Stimulated activated effector memory CD8-positive, alpha-beta T cell treated with anti-CD3 and anti-CD28 coated beads, Interleukin-12 subunit alpha, Interleukin-12 subunit beta, amount 100 ng/mL, for 72 hours (primary cell): ENCODE measurements at regions not wholly inside any gene's neighbourhood (a gene's known extent, or its start where the extent isn't known, plus 50 kb on each side); places are given as distances from the start of the nearest gene placed in this dataset.

ENCODE experiments used
- ATAC-seq: fragments of 150-1000 bp; cut with Tn5 transposase; 2 replicates; pipeline ENCODE4 v1.10.0; 2021
- DNase-seq, 2 donors: peaks; one replicate each; pipeline ENCODE4 v3.0.0; 2021 to 2022; ENCODE audit warnings: low spot score in 2 of 2
- H3K27ac Mint-ChIP-seq: one replicate; pipeline ENCODE4 v1.8.0; 2022; ENCODE audit warnings: mild to moderate bottlenecking, mixed read lengths
- H3K36me3 Mint-ChIP-seq: one replicate; pipeline ENCODE4 v1.8.0; 2022; ENCODE audit warnings: mild to moderate bottlenecking, mixed read lengths
- H3K4me1 Mint-ChIP-seq: one replicate; pipeline ENCODE4 v1.8.0; 2022; ENCODE audit warnings: mixed read lengths
- H3K4me3 Mint-ChIP-seq: one replicate; pipeline ENCODE4 v1.8.0; 2022; ENCODE audit warnings: mild to moderate bottlenecking, mixed read lengths
- H3K9me3 Mint-ChIP-seq: one replicate; pipeline ENCODE4 v1.8.0; 2022; ENCODE audit warnings: mixed read lengths

DNA sequence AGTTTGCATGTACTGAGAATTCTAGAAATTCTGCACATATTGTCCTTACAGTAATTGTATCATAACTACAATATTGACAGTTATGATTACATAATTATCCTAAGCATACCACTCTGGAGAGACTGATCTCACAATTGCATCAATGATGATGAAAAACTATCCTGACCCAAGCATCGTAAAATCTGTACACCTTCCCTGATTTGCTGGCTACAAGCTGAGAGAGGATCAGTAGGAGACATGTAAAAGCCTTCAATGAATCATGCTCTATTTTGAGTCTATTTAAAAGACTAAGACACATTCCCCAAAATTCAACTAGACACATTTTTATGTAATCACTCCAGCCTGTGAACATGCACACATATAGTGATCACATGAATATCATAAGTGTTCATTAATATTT, 1833.8 kb downstream of the EFNA5 start:
- no peak for ATAC-seq
- H3K36me3 Mint-ChIP-seq = no peaks in the 10 kb centered on the region
- no peaks in the 10 kb centered on the region for H3K4me1 Mint-ChIP-seq
- no peak overlapping the region for H3K4me3 Mint-ChIP-seq
- H3K27ac Mint-ChIP-seq = no peak overlapping the region
- H3K9me3 Mint-ChIP-seq = peaks cover 19% of the 10 kb centered on the region
- no peak for DNase-seq

DNA sequence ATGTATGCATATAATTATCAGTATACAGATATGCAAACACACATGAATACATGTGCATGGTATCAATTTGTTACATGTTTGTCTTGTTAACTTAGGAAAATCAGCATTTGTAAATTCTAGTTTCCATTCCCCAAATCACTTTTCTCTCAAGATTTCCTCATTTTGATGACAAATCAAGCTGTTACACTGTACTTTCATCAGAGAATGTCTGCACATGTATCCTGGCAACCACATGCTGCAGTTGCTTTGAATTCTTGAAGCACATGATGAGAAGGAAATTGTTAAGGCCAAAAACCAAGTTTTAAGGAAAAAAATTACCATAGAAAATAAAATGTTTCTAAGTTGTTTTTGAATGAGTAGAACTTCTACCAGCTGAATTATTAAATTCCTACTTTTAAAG, 1834.5 kb downstream of the EFNA5 start:
- Mint-ChIP-seq H3K4me1 (no peaks in the 10 kb centered on the region), H3K9me3 (peaks cover 19% of the 10 kb centered on the region), H3K36me3 (no peaks in the 10 kb centered on the region), H3K27ac (no peak overlapping the region), H3K4me3 (no peak overlapping the region)
- DNase-seq (no peak), ATAC-seq (no peak)

GRCh38 chr5:105828821-105829220, 1841.9 kb downstream of the EFNA5 start:
- Mint-ChIP-seq H3K4me3 (no peak overlapping the region), H3K9me3 (peaks cover 3% of the 10 kb centered on the region)

GRCh38 chr5:105821800-105822199, 1848.9 kb downstream of the EFNA5 start:
- H3K27ac Mint-ChIP-seq = no peak overlapping the region
- peaks cover 19% of the 10 kb centered on the region for H3K9me3 Mint-ChIP-seq
- no peak overlapping the region for H3K4me3 Mint-ChIP-seq
- no peak for ATAC-seq
- H3K36me3 Mint-ChIP-seq = no peaks in the 10 kb centered on the region
- no peak for DNase-seq
- no peaks in the 10 kb centered on the region for H3K4me1 Mint-ChIP-seq

More at GRCh38 chr5:105828821-105829220, 1841.9 kb downstream of the EFNA5 start:
- ATAC-seq (no peak), DNase-seq (no peak)
- Mint-ChIP-seq H3K4me1 (no peaks in the 10 kb centered on the region), H3K27ac (no peak overlapping the region), H3K36me3 (no peaks in the 10 kb centered on the region)

DNA sequence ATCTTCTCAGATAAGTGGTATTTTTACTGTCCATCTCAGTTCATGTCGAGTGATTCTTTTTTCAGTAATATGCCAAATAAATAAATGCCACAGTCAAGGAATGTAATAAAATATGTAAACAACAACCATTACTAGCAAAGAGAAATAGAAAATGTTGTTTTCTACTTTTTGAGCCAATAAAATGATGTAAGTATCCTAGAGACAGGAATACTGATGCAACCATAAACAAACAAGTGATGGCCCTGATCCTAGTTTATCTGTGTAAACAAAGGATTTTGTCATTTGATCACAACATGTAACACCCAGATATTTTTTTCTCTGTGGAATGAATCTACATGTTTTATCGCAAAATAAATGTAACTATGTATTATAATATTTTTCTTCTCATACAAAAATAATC, 1852.8 kb downstream of the EFNA5 start:
- no peak for DNase-seq
- Mint-ChIP-seq H3K9me3 (peaks cover 27% of the 10 kb centered on the region), H3K4me3 (no peak overlapping the region), H3K4me1 (no peaks in the 10 kb centered on the region), H3K27ac (no peak overlapping the region), H3K36me3 (no peaks in the 10 kb centered on the region)
- no peak for ATAC-seq

GRCh38 chr5:105817416-105817815, 1853.3 kb downstream of the EFNA5 start:
- no peak for DNase-seq
- no peaks in the 10 kb centered on the region for H3K36me3 Mint-ChIP-seq
- H3K4me3 Mint-ChIP-seq = no peak overlapping the region
- no peak overlapping the region for H3K27ac Mint-ChIP-seq
- no peaks in the 10 kb centered on the region for H3K4me1 Mint-ChIP-seq
- H3K9me3 Mint-ChIP-seq = peaks cover 27% of the 10 kb centered on the region
- no peak for ATAC-seq

DNA sequence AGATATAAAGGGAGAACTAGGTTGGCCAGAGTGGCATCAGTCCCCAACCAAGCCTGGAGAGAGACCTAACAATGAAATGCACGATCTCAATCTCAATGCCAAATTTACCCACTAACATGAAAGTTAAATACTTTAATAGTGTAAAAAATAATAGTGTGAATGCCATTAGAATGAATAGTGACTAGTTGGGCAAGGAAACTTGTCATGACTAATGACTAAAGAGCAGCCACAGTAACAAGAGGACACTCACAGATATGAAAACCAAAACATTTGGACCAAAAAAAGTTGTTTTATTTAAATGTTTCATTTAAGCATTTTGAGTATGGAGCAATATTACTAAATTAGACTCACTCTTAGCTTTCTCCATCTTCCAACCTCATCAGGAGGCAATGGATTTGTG, 1853.8 kb downstream of the EFNA5 start:
- DNase-seq = no peak
- no peaks in the 10 kb centered on the region for H3K4me1 Mint-ChIP-seq
- ATAC-seq = no peak
- no peaks in the 10 kb centered on the region for H3K36me3 Mint-ChIP-seq
- no peak overlapping the region for H3K4me3 Mint-ChIP-seq
- no peak overlapping the region for H3K27ac Mint-ChIP-seq
- H3K9me3 Mint-ChIP-seq = peaks cover 24% of the 10 kb centered on the region

DNA sequence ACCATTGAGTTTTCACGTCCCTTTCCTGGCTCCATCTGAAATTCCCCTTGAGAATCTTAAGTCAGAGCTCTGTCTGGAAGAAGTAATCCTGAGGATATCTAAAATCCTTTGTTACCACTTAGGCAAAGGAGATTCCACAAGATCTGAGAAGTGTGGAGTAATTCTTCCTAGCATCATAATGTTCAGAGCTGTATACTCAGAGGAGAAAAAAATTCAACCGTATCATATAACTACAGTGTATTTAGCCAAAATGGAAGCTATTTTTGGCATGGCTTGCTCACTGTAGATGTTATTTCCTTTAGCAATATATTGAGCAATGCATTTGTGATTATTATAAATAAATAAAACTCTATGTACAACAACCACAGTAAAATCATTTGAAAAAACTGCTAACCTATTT, 1858.4 kb downstream of the EFNA5 start:
- DNase-seq (no peak), ATAC-seq (no peak)
- Mint-ChIP-seq H3K36me3 (no peaks in the 10 kb centered on the region), H3K4me1 (no peaks in the 10 kb centered on the region), H3K4me3 (no peak overlapping the region), H3K9me3 (peaks cover 20% of the 10 kb centered on the region), H3K27ac (no peak overlapping the region)

GRCh38 chr5:105807951-105808350, 1862.8 kb downstream of the EFNA5 start:
- no peak overlapping the region for H3K27ac Mint-ChIP-seq
- no peak for DNase-seq
- ATAC-seq = no peak
- H3K9me3 Mint-ChIP-seq = peaks cover 17% of the 10 kb centered on the region
- no peaks in the 10 kb centered on the region for H3K36me3 Mint-ChIP-seq
- no peaks in the 10 kb centered on the region for H3K4me1 Mint-ChIP-seq
- no peak overlapping the region for H3K4me3 Mint-ChIP-seq

DNA sequence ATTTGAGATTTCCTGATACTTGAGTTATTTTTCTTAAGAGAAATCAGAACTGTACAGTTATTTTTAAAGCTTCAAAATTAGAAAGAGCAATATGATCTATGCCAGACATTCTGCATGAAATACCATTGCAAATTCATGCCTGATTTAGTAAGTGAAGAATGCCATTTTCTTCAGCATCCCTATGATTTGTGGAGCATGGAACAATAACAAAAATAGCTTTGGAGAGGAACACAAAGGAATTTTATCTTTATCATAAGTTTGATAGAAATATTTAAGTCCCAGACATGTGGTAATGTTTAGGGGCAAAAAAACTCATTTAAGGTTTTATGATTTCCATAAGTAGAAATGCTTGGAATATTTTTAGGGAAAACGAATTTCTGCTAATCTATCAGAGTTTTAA, 1863.4 kb downstream of the EFNA5 start:
- DNase-seq (no peak), ATAC-seq (no peak)
- H3K9me3 Mint-ChIP-seq = peaks cover 22% of the 10 kb centered on the region
- H3K4me3 Mint-ChIP-seq = no peak overlapping the region
- H3K4me1 Mint-ChIP-seq = no peaks in the 10 kb centered on the region
- H3K36me3 Mint-ChIP-seq = no peaks in the 10 kb centered on the region
- no peak overlapping the region for H3K27ac Mint-ChIP-seq

GRCh38 chr5:105806596-105806995, 1864.1 kb downstream of the EFNA5 start:
- ATAC-seq (no peak), DNase-seq (no peak)
- H3K9me3 Mint-ChIP-seq = peaks cover 28% of the 10 kb centered on the region
- no peak overlapping the region for H3K4me3 Mint-ChIP-seq
- H3K4me1 Mint-ChIP-seq = no peaks in the 10 kb centered on the region
- H3K27ac Mint-ChIP-seq = no peak overlapping the region
- H3K36me3 Mint-ChIP-seq = no peaks in the 10 kb centered on the region

DNA sequence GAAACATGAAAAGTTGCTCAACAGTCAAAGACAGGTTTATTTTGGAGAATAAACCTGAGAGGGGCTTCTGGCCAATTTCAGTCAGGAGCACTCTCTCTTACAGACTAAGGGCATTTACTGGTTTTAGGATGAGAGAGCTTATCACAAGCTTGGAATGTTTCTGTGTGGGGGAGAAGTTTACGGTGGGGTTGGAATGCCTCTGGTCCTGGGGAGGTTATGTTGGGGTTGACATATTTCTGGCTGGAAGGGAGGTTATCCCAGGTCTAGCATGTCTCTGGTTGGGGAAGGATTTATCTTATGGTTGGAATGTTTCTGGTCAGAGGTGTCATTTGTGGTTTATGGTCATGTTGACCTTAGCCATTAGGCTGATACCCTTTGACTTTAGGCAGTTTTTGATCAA, 1867.3 kb downstream of the EFNA5 start:
- H3K4me1 Mint-ChIP-seq = no peaks in the 10 kb centered on the region
- H3K4me3 Mint-ChIP-seq = no peak overlapping the region
- ATAC-seq (no peak), DNase-seq (no peak)
- H3K27ac Mint-ChIP-seq = no peak overlapping the region
- no peaks in the 10 kb centered on the region for H3K36me3 Mint-ChIP-seq
- H3K9me3 Mint-ChIP-seq = peaks cover 23% of the 10 kb centered on the region

- Mint-ChIP-seq H3K4me3 (no peak overlapping the region), H3K36me3 (no peaks in the 10 kb centered on the region), H3K27ac (no peak overlapping the region), H3K9me3 (peaks cover 10% of the 10 kb centered on the region), H3K4me1 (no peaks in the 10 kb centered on the region)
- ATAC-seq = no peak
- no peak for DNase-seq
These were observed 1876.2 kb downstream of the EFNA5 start for GRCh38 chr5:105794578-105794977.

DNA sequence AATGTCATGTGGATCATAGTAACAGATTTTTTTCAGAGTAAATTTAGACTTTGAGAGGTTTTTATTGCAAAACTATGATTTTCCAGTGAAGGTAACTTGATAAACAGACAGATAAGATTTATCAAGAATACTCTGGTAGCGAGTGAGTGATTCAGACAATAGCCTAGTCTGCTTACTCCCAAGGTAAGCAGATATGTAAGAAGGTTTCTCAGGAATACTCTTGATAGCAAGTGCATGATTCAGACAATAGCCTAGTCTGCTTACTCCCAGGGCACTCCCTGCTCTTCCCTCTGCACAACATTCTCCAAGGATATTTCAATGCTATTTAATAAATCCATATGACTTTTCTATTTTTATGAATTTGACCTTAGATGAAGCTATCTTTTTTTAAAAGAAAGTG, 1881.5 kb downstream of the EFNA5 start:
- H3K4me3 Mint-ChIP-seq = no peak overlapping the region
- ATAC-seq (no peak), DNase-seq (no peak)
- peaks cover 11% of the 10 kb centered on the region for H3K9me3 Mint-ChIP-seq
- no peaks in the 10 kb centered on the region for H3K4me1 Mint-ChIP-seq
- no peaks in the 10 kb centered on the region for H3K36me3 Mint-ChIP-seq
- H3K27ac Mint-ChIP-seq = no peak overlapping the region

DNA sequence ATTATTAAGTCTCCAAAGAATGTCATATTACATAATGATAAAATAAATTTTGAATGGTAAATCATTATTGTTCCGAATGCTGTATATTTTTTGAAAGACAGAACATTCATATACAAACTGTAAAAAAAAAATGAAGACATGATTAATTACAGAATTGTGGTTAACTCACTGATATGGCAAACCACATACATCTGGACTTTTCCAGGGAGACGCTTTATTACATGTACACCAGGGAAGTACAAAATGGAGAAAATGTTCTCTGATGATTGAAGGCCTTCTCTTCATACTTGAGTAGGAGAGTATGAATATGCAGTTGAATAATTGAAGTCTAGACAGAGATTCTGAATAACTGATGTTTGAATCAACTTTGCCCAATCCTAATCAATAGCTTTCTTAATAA, 1886.9 kb downstream of the EFNA5 start:
- Mint-ChIP-seq H3K36me3 (no peaks in the 10 kb centered on the region), H3K4me3 (no peak overlapping the region), H3K27ac (no peak overlapping the region), H3K4me1 (no peaks in the 10 kb centered on the region), H3K9me3 (peaks cover 13% of the 10 kb centered on the region)
- DNase-seq = no peak
- no peak for ATAC-seq

GRCh38 chr5:105782501-105782900, 1888.2 kb downstream of the EFNA5 start:
- peaks cover 14% of the 10 kb centered on the region for H3K9me3 Mint-ChIP-seq
- no peaks in the 10 kb centered on the region for H3K4me1 Mint-ChIP-seq
- H3K4me3 Mint-ChIP-seq = no peak overlapping the region
- no peak overlapping the region for H3K27ac Mint-ChIP-seq
- no peak for DNase-seq
- ATAC-seq = no peak
- no peaks in the 10 kb centered on the region for H3K36me3 Mint-ChIP-seq

GRCh38 chr5:105773241-105773640, 1897.5 kb downstream of the EFNA5 start:
- Mint-ChIP-seq H3K36me3 (no peaks in the 10 kb centered on the region), H3K4me3 (no peak overlapping the region), H3K4me1 (no peaks in the 10 kb centered on the region), H3K9me3 (peaks cover 9% of the 10 kb centered on the region), H3K27ac (no peak overlapping the region)
- no peak for DNase-seq
- no peak for ATAC-seq
